Prostate gland (tissue), 2 donors: ENCODE measurements at regions not wholly inside any gene's neighbourhood (a gene's known extent, or its start where the extent isn't known, plus 50 kb on each side); places are given as distances from the start of the nearest gene placed in this dataset.

Experiments
- POLR2A ChIP-seq: fragments of 450-650 bp; IDR thresholded peaks from one replicate; pipeline ENCODE4 v1.6.1; 2016; ENCODE audit warnings: antibody characterized with exemption, mild to moderate bottlenecking
- POLR2AphosphoS5 ChIP-seq: sonication (generic); formaldehyde crosslinking; IDR thresholded peaks from one replicate; pipeline ENCODE4 v1.6.1; 2017; ENCODE audit warnings: antibody characterized with exemption
- TF ChIP-seq, protein P1 (sequence below), 4 experiments: fragments of 200-600 bp in 2 of 4; fragments of 450-650 bp in 2 of 4; sonication (generic) in 2 of 4; IDR thresholded peaks; 1 replicate in 3 of 4; 2 replicates in 1 of 4; pipeline ENCODE4 v1.5.1; 2016 to 2019; ENCODE audit warnings: antibody characterized with exemption in 4 of 4, mild to moderate bottlenecking in 2 of 4, moderate library complexity in 2 of 4

DNA sequence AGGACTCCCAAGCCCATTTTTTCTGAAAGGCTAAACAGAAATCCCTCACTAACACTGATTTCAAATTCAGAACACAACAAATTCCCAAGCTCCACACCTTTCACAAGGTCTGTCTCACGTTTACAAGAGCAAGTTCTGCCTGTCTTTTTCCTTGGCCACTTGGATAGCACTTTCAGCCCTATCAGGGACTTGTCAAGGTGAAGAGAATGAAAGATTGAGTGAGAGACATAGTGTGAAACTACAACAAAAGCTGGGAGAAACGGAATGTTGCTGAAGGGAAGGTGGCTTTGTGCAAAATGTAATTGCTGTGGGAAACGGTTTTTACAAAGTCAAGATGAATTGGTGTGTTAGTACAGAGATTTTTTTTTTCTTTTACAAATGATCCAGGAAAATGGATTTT, 89.4 kb upstream of the GATA6 start:
- TF ChIP-seq, protein P1, sequence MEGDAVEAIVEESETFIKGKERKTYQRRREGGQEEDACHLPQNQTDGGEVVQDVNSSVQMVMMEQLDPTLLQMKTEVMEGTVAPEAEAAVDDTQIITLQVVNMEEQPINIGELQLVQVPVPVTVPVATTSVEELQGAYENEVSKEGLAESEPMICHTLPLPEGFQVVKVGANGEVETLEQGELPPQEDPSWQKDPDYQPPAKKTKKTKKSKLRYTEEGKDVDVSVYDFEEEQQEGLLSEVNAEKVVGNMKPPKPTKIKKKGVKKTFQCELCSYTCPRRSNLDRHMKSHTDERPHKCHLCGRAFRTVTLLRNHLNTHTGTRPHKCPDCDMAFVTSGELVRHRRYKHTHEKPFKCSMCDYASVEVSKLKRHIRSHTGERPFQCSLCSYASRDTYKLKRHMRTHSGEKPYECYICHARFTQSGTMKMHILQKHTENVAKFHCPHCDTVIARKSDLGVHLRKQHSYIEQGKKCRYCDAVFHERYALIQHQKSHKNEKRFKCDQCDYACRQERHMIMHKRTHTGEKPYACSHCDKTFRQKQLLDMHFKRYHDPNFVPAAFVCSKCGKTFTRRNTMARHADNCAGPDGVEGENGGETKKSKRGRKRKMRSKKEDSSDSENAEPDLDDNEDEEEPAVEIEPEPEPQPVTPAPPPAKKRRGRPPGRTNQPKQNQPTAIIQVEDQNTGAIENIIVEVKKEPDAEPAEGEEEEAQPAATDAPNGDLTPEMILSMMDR (IDR thresholded peaks at IDR 0.05), result no peak
- TF ChIP-seq POLR2A (no peak), POLR2AphosphoS5 (no peak)
